GM12878 (cell line): ENCODE measurements at regions not wholly inside any gene's neighbourhood (a gene's known extent, or its start where the extent isn't known, plus 50 kb on each side); places are given as distances from the start of the nearest gene placed in this dataset.

Experiments used
- BCL3 ChIP-seq: IDR thresholded peaks from 2 replicates; pipeline ENCODE4 v1.6.1; 2011; ENCODE audit warnings: borderline replicate concordance, low read depth, mild to moderate bottlenecking, moderate library complexity, low read length; ENCODE audit not compliant: insufficient read depth, poor library complexity, severe bottlenecking
- BMI1 ChIP-seq: fragments of 450-650 bp; IDR thresholded peaks from 2 replicates; pipeline ENCODE4 v1.6.1; 2016; ENCODE audit warnings: mild to moderate bottlenecking, moderate library complexity, borderline replicate concordance
- CHD1 ChIP-seq: IDR thresholded peaks from 2 replicates; pipeline ENCODE4 v1.6.1; 2012; ENCODE audit warnings: low read depth, low read length, improper control_type of control experiment
- CHD2 ChIP-seq: IDR thresholded peaks from 2 replicates; pipeline ENCODE4 v1.6.1; 2011; ENCODE audit warnings: low read depth, low read length, improper control_type of control experiment, borderline replicate concordance
- CREM ChIP-seq: IDR thresholded peaks from 2 replicates; pipeline ENCODE4 v1.6.1; 2014; ENCODE audit warnings: antibody characterized with exemption, low read depth
- EP300 ChIP-seq, 2 experiments: fragments of 150-350 bp in 1 of 2; IDR thresholded peaks; 2 replicates each; pipeline ENCODE4 v1.6.1; 2011 to 2012; ENCODE audit warnings: low read depth in 2 of 2, low read length in 2 of 2, borderline replicate concordance in 1 of 2, improper control_type of control experiment in 1 of 2, inconsistent platforms in 1 of 2; ENCODE audit not compliant: control insufficient read depth in 1 of 2
- ETV6 ChIP-seq, 2 experiments: fragments of 450-650 bp in 1 of 2; IDR thresholded peaks in 1 of 2; conservative IDR thresholded peaks in 1 of 2; 2 replicates each; pipeline ENCODE4 v1.6.1; 2014; ENCODE audit warnings: antibody characterized with exemption in 1 of 2, borderline replicate concordance in 1 of 2, low read depth in 1 of 2, mild to moderate bottlenecking in 1 of 2, moderate library complexity in 1 of 2
- GATAD2B ChIP-seq: fragments of 450-650 bp; conservative IDR thresholded peaks from 2 replicates; pipeline ENCODE4 v1.6.1; 2017; ENCODE audit warnings: low read depth, mild to moderate bottlenecking, moderate library complexity
- HDAC2 ChIP-seq: fragments of 200-600 bp; sonication (generic); IDR thresholded peaks from 2 replicates; pipeline ENCODE4 v1.6.1; 2017
- IRF3 ChIP-seq: fragments of 450-650 bp; IDR thresholded peaks from 2 replicates; pipeline ENCODE4 v1.6.1; 2014; ENCODE audit warnings: mild to moderate bottlenecking
- MEF2B ChIP-seq: fragments of 450-650 bp; IDR thresholded peaks from 2 replicates; pipeline ENCODE4 v1.6.1; 2018; ENCODE audit warnings: mild to moderate bottlenecking, moderate library complexity; ENCODE audit not compliant: partially characterized antibody, poor library complexity, severe bottlenecking
- MLLT1 ChIP-seq: fragments of 450-650 bp; IDR thresholded peaks from 2 replicates; pipeline ENCODE4 v1.6.1; 2016; ENCODE audit warnings: mild to moderate bottlenecking
- MYB ChIP-seq: fragments of 150-350 bp; IDR thresholded peaks from 2 replicates; pipeline ENCODE4 v1.6.1; 2014; ENCODE audit warnings: mild to moderate bottlenecking, low read depth, low read length, borderline replicate concordance
- NR2C2 ChIP-seq: IDR thresholded peaks from 2 replicates; pipeline ENCODE4 v1.6.1; 2011; ENCODE audit warnings: borderline replicate concordance, low read depth; ENCODE audit not compliant: control insufficient read depth, insufficient read length
- PAX8 ChIP-seq: fragments of 450-650 bp; IDR thresholded peaks from 2 replicates; pipeline ENCODE4 v1.6.1; 2017; ENCODE audit warnings: mild to moderate bottlenecking, moderate library complexity
- RAD21 ChIP-seq: IDR thresholded peaks from 2 replicates; pipeline ENCODE4 v1.6.1; 2011; ENCODE audit warnings: mild to moderate bottlenecking, low read depth, low read length, moderate library complexity; ENCODE audit not compliant: insufficient read depth
- SMAD5 ChIP-seq: IDR thresholded peaks from 2 replicates; pipeline ENCODE4 v1.6.1; 2016; ENCODE audit warnings: antibody characterized with exemption, low read depth
- TAF1 ChIP-seq: IDR thresholded peaks from 2 replicates; pipeline ENCODE4 v1.6.1; 2011; ENCODE audit warnings: mild to moderate bottlenecking, low read depth, low read length, borderline replicate concordance
- TARDBP ChIP-seq: IDR thresholded peaks from 2 replicates; pipeline ENCODE4 v1.6.1; 2016; ENCODE audit warnings: borderline replicate concordance
- WRNIP1 ChIP-seq: IDR thresholded peaks from 2 replicates; pipeline ENCODE4 v1.6.1; 2011; ENCODE audit warnings: low read depth, low read length, improper control_type of control experiment, borderline replicate concordance
- ZBTB11 ChIP-seq: fragments of 450-650 bp; formaldehyde crosslinking; IDR thresholded peaks from 2 replicates; pipeline ENCODE4 v1.5.0; 2022; ENCODE audit warnings: mild to moderate bottlenecking, missing genetic modification characterization
- ZNF274 ChIP-seq: IDR thresholded peaks from one replicate; pipeline ENCODE4 v1.8.0; 2011; ENCODE audit not compliant: insufficient read length, insufficient read depth
- ZZZ3 ChIP-seq: IDR thresholded peaks from 2 replicates; pipeline ENCODE4 v1.6.1; 2011; ENCODE audit warnings: low read depth; ENCODE audit not compliant: control insufficient read depth, insufficient read length

GRCh38 chr4:10743357-10743756 lies 58.8 kb upstream of the CLNK start (continued):
- TF ChIP-seq ZBTB11 (CRISPR knock-in tag) (no peak), EP300 (IDR thresholded peaks at IDR 0.05; ENCODE audit: borderline replicate concordance in 1 of 2, control insufficient read depth in 1 of 2, low read depth in 2 of 2, low read length in 2 of 2) (peak; percentile 75 to 87; a peak in 3 of 4 replicates), CHD2 (no peak), SMAD5 (no peak), IRF3 (no peak), BMI1 (no peak), TAF1 (no peak), RAD21 (peak; percentile 17; the same call in 1 of the 2 replicates), ETV6 (conservative IDR thresholded peaks at IDR 0.05 in 1 of 2, IDR thresholded peaks at IDR 0.05 in 1 of 2; ENCODE audit: borderline replicate concordance in 1 of 2, low read depth in 1 of 2) (0 out of 4 replicates have a peak, but pooled peaks of 1 of the 2 experiments have one; percentile 51), PAX8 (no peak), ZZZ3 (no peak), GATAD2B (0 out of 2 replicates have a peak, but pooled peaks have one; percentile 32), BCL3 (no peak), WRNIP1 (no peak), CREM (peak; percentile 71), TARDBP (no peak), HDAC2 (no peak), ZNF274 (no peak), CHD1 (no peak), MYB (no peak), NR2C2 (no peak), MLLT1 (peak; percentile 62), MEF2B (peak; percentile 99)
